ENCODE measurements at regions not wholly inside any gene's neighbourhood (a gene's known extent, or its start where the extent isn't known, plus 50 kb on each side); places are given as distances from the start of the nearest gene placed in this dataset.

DNA sequence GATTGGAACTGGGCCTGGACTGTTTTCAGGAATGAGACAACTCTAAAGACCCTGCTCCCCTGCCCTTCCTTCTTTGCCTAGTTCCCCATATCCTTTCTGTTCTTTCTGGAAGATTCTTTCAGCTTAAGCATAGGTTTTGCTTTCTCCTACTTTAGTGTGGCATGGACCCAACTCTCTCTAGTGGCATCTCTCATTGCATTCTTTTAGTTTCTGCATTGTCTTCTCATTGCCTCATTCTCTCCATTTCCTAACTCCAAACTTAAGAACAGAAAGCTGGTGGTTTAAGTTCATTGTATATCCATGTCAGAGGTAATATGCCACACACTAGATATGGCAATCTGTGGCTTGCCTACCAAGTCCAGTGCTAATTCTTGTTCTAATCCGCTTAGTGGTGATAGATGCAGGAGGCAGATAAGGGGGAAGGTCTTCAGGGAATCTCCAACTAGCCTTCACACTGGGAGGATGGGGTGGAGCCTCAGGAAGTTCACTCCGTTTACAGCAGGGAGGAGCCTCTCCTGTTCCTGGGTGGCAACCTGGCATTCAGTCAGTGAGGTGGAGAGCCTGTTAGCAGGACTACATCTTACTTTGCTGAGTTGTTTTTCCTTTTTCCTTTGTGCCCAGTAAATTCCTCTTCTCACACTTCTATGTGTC is 165.1 kb upstream of the LMNTD1 start:
- H3K27ac ChIP-seq (ENCODE audit: low read length, poor library complexity, severe bottlenecking), result no peak overlapping the region
- no peak overlapping the region for H3K4me2 ChIP-seq (ENCODE audit: low read length, poor library complexity, severe bottlenecking)
- no peak for DNase-seq
- 47% methylated on average over 2 of the region's 2 CpGs for WGBS
- no peak overlapping the region for H2AFZ ChIP-seq (ENCODE audit: low read depth, low read length)
- no peak overlapping the region for H4K91ac ChIP-seq (ENCODE audit: low read length)
- no peaks in the 10 kb centered on the region for H3K27me3 ChIP-seq (ENCODE audit: control insufficient read depth in 1 of 2, insufficient read depth in 1 of 2, low read length in 2 of 2)
- no peaks in the 10 kb centered on the region for H3K4me1 ChIP-seq (ENCODE audit: control insufficient read depth, insufficient read depth, low read depth, low read length)
- H3K23ac ChIP-seq (ENCODE audit: low read length in 2 of 2), result no peak overlapping the region
- peak overlapping the region in 1 of 2 experiments; percentile 95 for H2BK12ac ChIP-seq (ENCODE audit: low read length in 2 of 2)
- H4K8ac ChIP-seq (ENCODE audit: low read length), result no peak overlapping the region
- H3K36me3 ChIP-seq (ENCODE audit: control insufficient read depth in 1 of 2, insufficient read depth in 2 of 2, low read depth in 1 of 2, low read length in 2 of 2), result no peaks in the 10 kb centered on the region
- no peak overlapping the region for H2BK15ac ChIP-seq (ENCODE audit: low read depth, poor library complexity, severe bottlenecking)
- H3K4ac ChIP-seq (ENCODE audit: low read depth in 1 of 2, low read length in 2 of 2), result peak overlapping the region in 1 of 2 experiments; percentile 54
- no peaks in the 10 kb centered on the region for H3K79me1 ChIP-seq (replicated peaks; ENCODE audit: low read length, poor library complexity, severe bottlenecking)
- H2BK5ac ChIP-seq (ENCODE audit: low read depth, low read length, poor library complexity, severe bottlenecking), result no peak overlapping the region
- no peak overlapping the region for H2AK5ac ChIP-seq (ENCODE audit: low read length, severe bottlenecking)
- H3K18ac ChIP-seq (ENCODE audit: low read depth in 1 of 2, low read length in 2 of 2), result peak overlapping the region; percentile 35 to 61
- no peak overlapping the region for H2BK120ac ChIP-seq (ENCODE audit: low read depth, low read length)
- H3K14ac ChIP-seq (ENCODE audit: low read length in 2 of 2), result no peak overlapping the region
- H3K9me3 ChIP-seq (ENCODE audit: control insufficient read depth, low read length), result no peaks in the 10 kb centered on the region
- H3K9ac ChIP-seq (ENCODE audit: low read length), result no peak overlapping the region
- H3K4me3 ChIP-seq (ENCODE audit: insufficient read depth in 1 of 2, low read depth in 1 of 2, low read length in 2 of 2), result no peak overlapping the region

GRCh38 chr12:25719505-25719904 is 166.4 kb upstream of the LMNTD1 start:
- no peak overlapping the region for H3K4me2 ChIP-seq (ENCODE audit: low read length, poor library complexity, severe bottlenecking)
- H3K9ac ChIP-seq (ENCODE audit: low read length), result no peak overlapping the region
- H3K4me3 ChIP-seq (ENCODE audit: insufficient read depth in 1 of 2, low read depth in 1 of 2, low read length in 2 of 2), result no peak overlapping the region
- H3K36me3 ChIP-seq (ENCODE audit: control insufficient read depth in 1 of 2, insufficient read depth in 2 of 2, low read depth in 1 of 2, low read length in 2 of 2), result no peaks in the 10 kb centered on the region
- H2AK5ac ChIP-seq (ENCODE audit: low read length, severe bottlenecking), result no peak overlapping the region
- peak; percentile 36 for DNase-seq
- H3K4ac ChIP-seq (ENCODE audit: low read depth in 1 of 2, low read length in 2 of 2), result no peak overlapping the region
- no peaks in the 10 kb centered on the region for H3K79me1 ChIP-seq (replicated peaks; ENCODE audit: low read length, poor library complexity, severe bottlenecking)
- H3K27me3 ChIP-seq (ENCODE audit: control insufficient read depth in 1 of 2, insufficient read depth in 1 of 2, low read length in 2 of 2), result no peaks in the 10 kb centered on the region
- H4K91ac ChIP-seq (ENCODE audit: low read length), result no peak overlapping the region
- no peak overlapping the region for H2BK5ac ChIP-seq (ENCODE audit: low read depth, low read length, poor library complexity, severe bottlenecking)
- no peak overlapping the region for H4K8ac ChIP-seq (ENCODE audit: low read length)
- no peak overlapping the region for H3K27ac ChIP-seq (ENCODE audit: low read length, poor library complexity, severe bottlenecking)
- 82% methylated on average over 2 of the region's 4 CpGs for WGBS
- H2BK12ac ChIP-seq (ENCODE audit: low read length in 2 of 2), result no peak overlapping the region
- H3K23ac ChIP-seq (ENCODE audit: low read length in 2 of 2), result no peak overlapping the region
- no peak overlapping the region for H2BK15ac ChIP-seq (ENCODE audit: low read depth, poor library complexity, severe bottlenecking)
- H3K4me1 ChIP-seq (ENCODE audit: control insufficient read depth, insufficient read depth, low read depth, low read length), result no peaks in the 10 kb centered on the region
- H2AFZ ChIP-seq (ENCODE audit: low read depth, low read length), result no peak overlapping the region
- H3K9me3 ChIP-seq (ENCODE audit: control insufficient read depth, low read length), result no peaks in the 10 kb centered on the region
- H2BK120ac ChIP-seq (ENCODE audit: low read depth, low read length), result no peak overlapping the region
- H3K14ac ChIP-seq (ENCODE audit: low read length in 2 of 2), result no peak overlapping the region
- no peak overlapping the region for H3K18ac ChIP-seq (ENCODE audit: low read depth in 1 of 2, low read length in 2 of 2)

DNA sequence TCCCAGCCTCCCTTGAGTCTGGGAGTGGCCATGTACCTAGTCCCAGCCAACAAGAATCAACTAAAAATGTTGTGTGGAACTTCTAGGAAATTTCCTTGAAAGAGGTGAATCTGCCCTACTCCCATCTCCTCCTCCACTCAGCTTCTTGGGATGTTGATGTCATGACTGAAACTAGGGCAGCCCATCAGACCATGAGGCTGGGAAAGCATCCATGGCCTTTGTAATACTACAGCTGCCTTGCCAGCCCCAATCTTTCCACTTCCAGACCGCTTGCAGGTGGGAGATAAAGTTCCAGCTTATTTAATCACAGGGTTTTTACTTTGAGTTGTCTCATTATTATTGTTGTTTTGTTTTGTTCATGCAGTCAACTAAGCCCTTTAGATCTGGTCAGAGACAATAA is 170.3 kb upstream of the LMNTD1 start:
- Histone ChIP-seq H2BK120ac (ENCODE audit: low read depth, low read length) (no peak overlapping the region), H3K4me2 (ENCODE audit: low read length, poor library complexity, severe bottlenecking) (no peak overlapping the region), H3K36me3 (ENCODE audit: control insufficient read depth in 1 of 2, insufficient read depth in 2 of 2, low read depth in 1 of 2, low read length in 2 of 2) (no peaks in the 10 kb centered on the region), H3K4me1 (ENCODE audit: control insufficient read depth, insufficient read depth, low read depth, low read length) (no peaks in the 10 kb centered on the region), H3K9ac (ENCODE audit: low read length) (peak overlapping the region; percentile 58), H2BK12ac (ENCODE audit: low read length in 2 of 2) (no peak overlapping the region), H3K4me3 (ENCODE audit: insufficient read depth in 1 of 2, low read depth in 1 of 2, low read length in 2 of 2) (no peak overlapping the region), H2AFZ (ENCODE audit: low read depth, low read length) (no peak overlapping the region), H3K27me3 (ENCODE audit: control insufficient read depth in 1 of 2, insufficient read depth in 1 of 2, low read length in 2 of 2) (no peaks in the 10 kb centered on the region), H3K23ac (ENCODE audit: low read length in 2 of 2) (no peak overlapping the region), H2AK5ac (ENCODE audit: low read length, severe bottlenecking) (no peak overlapping the region), H4K91ac (ENCODE audit: low read length) (no peak overlapping the region), H3K27ac (ENCODE audit: low read length, poor library complexity, severe bottlenecking) (no peak overlapping the region), H4K8ac (ENCODE audit: low read length) (no peak overlapping the region), H2BK5ac (ENCODE audit: low read depth, low read length, poor library complexity, severe bottlenecking) (no peak overlapping the region), H3K9me3 (ENCODE audit: control insufficient read depth, low read length) (no peaks in the 10 kb centered on the region), H3K14ac (ENCODE audit: low read length in 2 of 2) (no peak overlapping the region), H3K4ac (ENCODE audit: low read depth in 1 of 2, low read length in 2 of 2) (no peak overlapping the region), H2BK15ac (ENCODE audit: low read depth, poor library complexity, severe bottlenecking) (no peak overlapping the region), H3K18ac (ENCODE audit: low read depth in 1 of 2, low read length in 2 of 2) (no peak overlapping the region), H3K79me1 (replicated peaks; ENCODE audit: low read length, poor library complexity, severe bottlenecking) (no peaks in the 10 kb centered on the region)
- DNase-seq, result no peak
- WGBS, result no CpG with 5 or more reads among the region's 1 CpG

DNA sequence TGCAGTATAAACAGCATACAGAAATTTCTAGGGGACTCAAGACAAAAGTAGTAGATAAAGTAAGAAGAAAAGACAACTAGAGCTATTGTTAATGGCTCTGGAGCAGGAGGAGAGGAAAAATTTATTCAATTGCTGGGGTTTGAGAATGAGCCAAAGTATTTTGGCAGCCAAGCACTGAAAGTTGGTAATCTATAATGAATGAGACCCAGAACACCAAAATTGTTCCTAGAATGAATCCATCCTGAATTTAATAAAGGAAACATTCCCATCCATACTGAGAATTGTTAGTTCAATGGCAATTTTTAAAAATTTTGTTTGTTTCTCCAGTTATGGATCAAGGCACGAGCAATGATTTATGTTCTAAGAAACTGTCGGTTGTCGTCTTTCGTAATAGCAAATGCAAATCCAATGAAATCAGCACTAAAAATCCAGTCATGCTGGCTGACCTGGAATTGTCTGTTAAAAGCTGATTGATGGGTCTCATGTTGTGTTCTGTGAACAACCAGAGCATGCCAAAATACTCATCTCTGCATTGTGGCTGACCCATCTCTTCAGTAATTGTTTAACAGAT is 170.9 kb upstream of the LMNTD1 start:
- Histone ChIP-seq H3K4me2 (ENCODE audit: low read length, poor library complexity, severe bottlenecking) (no peak overlapping the region), H3K27me3 (ENCODE audit: control insufficient read depth in 1 of 2, insufficient read depth in 1 of 2, low read length in 2 of 2) (no peaks in the 10 kb centered on the region), H4K91ac (ENCODE audit: low read length) (no peak overlapping the region), H4K8ac (ENCODE audit: low read length) (no peak overlapping the region), H3K36me3 (ENCODE audit: control insufficient read depth in 1 of 2, insufficient read depth in 2 of 2, low read depth in 1 of 2, low read length in 2 of 2) (no peaks in the 10 kb centered on the region), H2BK5ac (ENCODE audit: low read depth, low read length, poor library complexity, severe bottlenecking) (no peak overlapping the region), H3K14ac (ENCODE audit: low read length in 2 of 2) (no peak overlapping the region), H3K27ac (ENCODE audit: low read length, poor library complexity, severe bottlenecking) (no peak overlapping the region), H3K9ac (ENCODE audit: low read length) (peak overlapping the region; percentile 58), H2BK15ac (ENCODE audit: low read depth, poor library complexity, severe bottlenecking) (no peak overlapping the region), H3K23ac (ENCODE audit: low read length in 2 of 2) (no peak overlapping the region), H3K9me3 (ENCODE audit: control insufficient read depth, low read length) (no peaks in the 10 kb centered on the region), H2BK120ac (ENCODE audit: low read depth, low read length) (no peak overlapping the region), H3K4ac (ENCODE audit: low read depth in 1 of 2, low read length in 2 of 2) (no peak overlapping the region), H3K18ac (ENCODE audit: low read depth in 1 of 2, low read length in 2 of 2) (no peak overlapping the region), H2BK12ac (ENCODE audit: low read length in 2 of 2) (no peak overlapping the region), H3K4me1 (ENCODE audit: control insufficient read depth, insufficient read depth, low read depth, low read length) (no peaks in the 10 kb centered on the region), H3K79me1 (replicated peaks; ENCODE audit: low read length, poor library complexity, severe bottlenecking) (no peaks in the 10 kb centered on the region), H2AK5ac (ENCODE audit: low read length, severe bottlenecking) (no peak overlapping the region), H3K4me3 (ENCODE audit: insufficient read depth in 1 of 2, low read depth in 1 of 2, low read length in 2 of 2) (no peak overlapping the region), H2AFZ (ENCODE audit: low read depth, low read length) (no peak overlapping the region)
- WGBS, result 92% methylated on average over 4 of the region's 4 CpGs
- no peak for DNase-seq
